HG02763 (cell line): ENCODE measurements at regions not wholly inside any gene's neighbourhood (a gene's known extent, or its start where the extent isn't known, plus 50 kb on each side); places are given as distances from the start of the nearest gene placed in this dataset.
"Not testable (repeated sequence)": the region's sequence is repeated elsewhere in the genome, so short reads cannot be mapped to it uniquely, and the experiment has no call there.

ENCODE experiments used
- ATAC-seq: cut with Tn5 transposase; IDR thresholded peaks from one replicate; pipeline ENCODE4 v1.9.1; 2021; ENCODE audit warnings: mild to moderate bottlenecking, moderate library complexity; ENCODE audit not compliant: unreplicated experiment

DNA sequence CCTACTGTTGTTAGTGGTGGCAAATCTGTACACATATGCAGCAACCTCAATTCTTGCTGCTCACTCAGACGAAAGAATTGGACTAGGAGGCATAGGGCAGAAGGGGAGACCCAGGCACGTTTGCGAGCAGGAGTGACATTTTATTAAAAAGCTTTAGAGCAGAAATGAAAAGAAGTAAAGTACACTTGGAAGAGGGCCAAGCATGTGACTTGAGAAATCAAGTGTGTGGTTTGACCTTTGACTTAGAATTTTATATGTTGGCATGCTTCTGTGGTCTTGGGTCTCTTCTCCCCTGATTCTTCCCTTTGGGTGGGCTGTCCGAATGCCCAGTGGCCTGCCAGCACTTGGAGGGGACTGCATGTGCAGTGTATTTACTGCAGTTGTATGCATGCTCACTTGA is 205.5 kb upstream of the SEMA3D start:
- ATAC-seq = no peak

DNA sequence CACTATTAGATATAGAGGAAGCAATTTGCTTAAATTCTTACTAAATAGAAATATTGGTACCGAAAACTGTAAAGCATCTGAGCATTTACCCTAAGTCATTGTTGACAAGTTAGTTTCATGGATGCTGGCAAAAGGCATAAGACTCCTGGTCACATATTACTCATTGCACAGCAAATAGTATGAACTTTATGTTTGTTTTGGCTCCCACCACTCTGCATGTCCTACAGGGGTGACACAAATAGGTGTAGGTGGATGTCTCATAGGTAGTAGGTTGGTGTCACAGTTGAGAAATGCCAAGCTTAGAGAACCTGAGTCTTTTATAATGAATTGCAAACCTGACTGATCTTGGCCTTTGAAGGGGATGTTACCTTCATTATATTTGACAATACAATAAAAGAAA is 199.6 kb upstream of the SEMA3D start:
- ATAC-seq = no peak

DNA sequence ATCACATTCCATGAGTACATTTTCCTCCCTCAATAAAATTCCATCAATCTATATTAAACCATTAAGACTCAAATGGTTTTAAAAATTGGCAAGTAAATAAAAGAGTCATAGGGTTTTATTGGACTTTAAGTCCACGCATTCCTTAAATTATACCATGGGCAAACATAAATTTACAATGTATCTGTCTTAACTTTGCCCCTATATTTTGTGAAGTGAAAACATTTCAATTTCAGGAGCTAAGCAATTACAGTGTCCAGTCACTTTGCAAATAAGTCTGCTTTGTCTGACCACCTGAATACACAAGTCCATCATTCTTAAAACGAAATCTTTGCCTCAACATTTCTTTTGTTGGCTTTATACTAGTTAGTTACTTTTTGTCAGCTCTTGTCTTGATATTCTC is 197.5 kb upstream of the SEMA3D start:
- no peak for ATAC-seq

DNA sequence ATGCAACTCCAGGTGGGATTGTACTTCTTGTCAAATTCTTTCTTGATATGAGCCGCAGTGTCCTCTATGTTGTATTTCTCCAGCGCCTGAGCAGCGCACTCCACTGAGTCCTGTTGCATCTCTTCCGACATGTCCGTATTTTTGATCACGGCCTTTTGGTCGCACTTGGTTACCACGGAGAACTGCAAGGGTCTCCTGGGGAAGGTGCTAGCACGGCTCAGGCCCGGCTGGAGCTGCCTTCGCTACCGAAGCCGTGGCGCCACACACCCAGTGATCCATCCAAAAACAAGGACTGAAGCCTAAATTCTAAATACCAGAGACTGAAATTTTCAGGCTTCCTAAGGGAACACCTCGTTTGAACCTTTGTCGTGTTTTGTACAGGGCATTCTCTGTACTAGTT is 194.4 kb upstream of the SEMA3D start:
- ATAC-seq = no peak

DNA sequence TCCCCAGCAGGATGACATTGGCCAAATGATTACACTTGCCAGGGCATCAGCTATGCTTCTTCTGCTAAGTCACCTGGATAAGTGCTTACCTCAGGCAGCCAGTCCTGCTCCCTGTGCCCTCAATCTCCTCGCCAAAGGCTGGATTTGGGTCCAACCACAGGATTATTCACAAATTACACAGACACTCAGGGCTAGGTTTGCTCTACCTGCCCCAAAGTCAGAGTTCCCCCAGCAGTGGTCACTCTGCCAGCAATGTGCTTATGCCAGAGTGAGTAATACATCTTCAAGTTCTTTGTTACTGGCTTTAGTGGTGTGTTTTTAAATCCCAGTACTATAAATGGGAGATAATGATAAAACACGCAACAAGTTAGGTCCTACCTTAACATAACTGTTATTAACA is 189.7 kb upstream of the SEMA3D start:
- no peak for ATAC-seq

DNA sequence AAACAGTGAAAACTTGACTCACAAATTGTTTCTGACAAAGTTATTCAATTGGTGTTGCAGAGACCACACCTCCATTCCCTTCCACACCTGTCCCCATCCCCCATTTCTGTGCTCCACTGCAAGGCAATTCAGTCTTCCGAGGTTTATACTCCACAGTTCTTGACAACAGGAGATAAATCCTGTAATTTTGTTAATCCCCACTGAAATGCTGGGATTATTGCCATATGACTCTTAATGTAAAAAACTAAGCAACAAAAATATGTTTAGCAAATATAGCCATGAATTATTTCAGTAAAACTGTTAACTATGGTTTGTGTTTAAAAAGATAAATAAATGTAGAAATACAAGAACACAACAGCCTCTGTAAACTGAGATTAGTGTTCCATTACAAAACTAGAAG is 170.1 kb upstream of the SEMA3D start:
- ATAC-seq = no peak

DNA sequence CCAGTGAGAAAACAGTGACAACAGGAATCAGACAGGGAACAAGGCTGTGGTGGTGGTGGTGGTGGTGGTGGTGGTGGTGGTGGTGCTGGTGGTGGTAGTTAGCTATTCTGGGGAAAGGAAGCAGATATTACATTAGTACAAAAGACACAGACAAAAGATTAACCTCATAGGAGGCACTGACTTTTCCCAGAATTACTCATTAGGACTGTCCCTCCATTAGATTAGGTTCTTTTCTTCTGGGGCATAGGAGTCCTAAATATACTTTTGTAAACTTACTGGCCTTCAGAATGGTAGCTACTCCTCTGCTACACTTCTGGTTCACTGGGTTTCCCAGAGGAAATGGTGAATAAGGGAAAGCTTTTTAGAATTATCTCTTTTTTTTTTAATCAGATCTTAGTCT is 156.6 kb upstream of the SEMA3D start:
- peak; percentile 78 for ATAC-seq

DNA sequence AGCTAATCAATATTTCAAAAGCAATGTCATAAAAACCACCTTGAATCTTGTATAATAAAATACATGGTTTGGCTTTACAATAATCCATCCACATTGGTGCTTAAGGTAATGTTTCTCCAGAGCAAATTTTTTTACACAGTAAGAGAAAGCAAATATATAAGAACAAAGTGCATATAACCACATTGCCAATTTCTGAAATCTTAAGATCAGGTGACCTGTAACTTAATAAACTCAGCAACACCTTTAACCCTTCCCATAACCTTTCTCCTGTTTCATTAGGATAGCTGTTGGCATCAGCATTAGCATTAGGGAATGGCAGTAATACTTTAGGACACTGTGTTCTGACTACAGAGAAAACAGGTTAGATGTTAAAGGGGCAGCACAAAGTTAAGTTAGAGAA is 155.9 kb upstream of the SEMA3D start:
- ATAC-seq = no peak

DNA sequence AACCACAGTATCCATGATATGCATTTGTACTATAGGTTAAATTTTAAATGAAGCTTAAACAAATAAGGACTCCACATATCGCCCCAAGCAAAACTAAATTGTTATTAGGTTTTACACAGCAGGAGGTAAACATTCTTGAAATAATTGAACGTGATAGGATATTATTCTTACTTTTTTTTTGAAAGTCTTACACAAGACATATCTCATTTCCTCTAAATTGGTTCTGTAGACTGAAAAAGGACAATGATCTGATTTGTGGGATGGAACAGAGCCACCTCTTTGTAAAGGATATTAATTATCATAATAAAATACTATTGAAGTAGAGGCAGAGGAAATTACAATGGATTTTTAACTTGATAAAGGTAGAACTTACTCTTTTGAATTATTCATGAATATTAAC is 155.1 kb upstream of the SEMA3D start:
- no peak for ATAC-seq

DNA sequence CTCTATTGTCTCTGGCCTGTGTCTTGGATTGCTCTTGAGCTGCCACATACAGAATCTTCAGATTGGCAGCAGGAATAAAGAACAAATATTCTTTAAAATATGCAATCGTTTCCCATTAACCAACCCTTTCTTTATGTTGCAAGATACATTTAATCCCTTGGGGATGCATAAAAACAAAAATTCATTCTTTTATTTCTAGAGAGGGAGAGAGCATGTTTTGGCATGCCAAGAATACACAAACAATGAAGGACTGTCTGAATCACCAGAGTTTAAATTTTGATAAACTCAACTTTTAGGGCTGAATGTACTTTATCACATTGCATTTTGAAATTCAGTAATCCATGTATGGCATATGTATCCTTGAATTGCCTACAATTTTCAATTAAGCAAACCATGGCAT is 154.3 kb upstream of the SEMA3D start:
- ATAC-seq = no peak

DNA sequence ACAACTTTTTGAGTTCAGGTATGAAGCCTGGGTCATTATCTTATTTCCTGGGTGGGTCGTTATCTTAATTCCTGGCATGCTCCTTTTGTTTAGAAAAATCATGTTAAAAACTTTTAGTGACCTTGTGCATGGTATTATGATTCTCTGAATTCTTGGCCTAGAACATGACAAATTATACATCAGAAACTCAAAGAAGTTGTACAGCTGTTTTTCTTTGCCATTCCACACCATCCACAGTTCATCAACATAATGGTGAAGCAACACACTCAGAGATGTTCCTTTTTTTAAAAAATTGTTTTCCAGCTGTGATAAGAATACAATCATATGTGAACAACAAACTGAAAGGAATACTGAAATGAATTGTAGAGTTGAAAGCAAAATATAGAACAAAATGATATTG is 149.2 kb upstream of the SEMA3D start:
- no peak for ATAC-seq

DNA sequence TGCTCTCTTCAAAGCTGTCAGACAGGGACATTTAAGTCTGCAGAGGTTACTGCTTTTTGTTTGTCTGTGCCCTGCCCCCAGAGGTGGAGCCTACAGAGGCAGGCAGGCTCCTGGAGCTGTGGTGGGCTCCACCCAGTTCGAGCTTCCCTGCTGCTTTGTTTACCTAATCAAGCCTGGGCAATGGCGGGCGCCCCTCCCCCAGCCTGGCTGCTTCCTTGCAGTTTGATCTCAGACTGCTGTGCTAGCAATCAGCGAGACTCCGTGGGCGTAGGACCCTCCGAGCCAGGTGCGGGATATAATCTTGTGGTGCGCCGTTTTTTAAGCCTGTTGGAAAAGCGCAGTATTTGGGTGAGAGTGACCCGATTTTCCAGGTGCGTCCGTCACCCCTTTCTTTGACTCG is 148.3 kb upstream of the SEMA3D start:
- ATAC-seq = not testable (repeated sequence)

DNA sequence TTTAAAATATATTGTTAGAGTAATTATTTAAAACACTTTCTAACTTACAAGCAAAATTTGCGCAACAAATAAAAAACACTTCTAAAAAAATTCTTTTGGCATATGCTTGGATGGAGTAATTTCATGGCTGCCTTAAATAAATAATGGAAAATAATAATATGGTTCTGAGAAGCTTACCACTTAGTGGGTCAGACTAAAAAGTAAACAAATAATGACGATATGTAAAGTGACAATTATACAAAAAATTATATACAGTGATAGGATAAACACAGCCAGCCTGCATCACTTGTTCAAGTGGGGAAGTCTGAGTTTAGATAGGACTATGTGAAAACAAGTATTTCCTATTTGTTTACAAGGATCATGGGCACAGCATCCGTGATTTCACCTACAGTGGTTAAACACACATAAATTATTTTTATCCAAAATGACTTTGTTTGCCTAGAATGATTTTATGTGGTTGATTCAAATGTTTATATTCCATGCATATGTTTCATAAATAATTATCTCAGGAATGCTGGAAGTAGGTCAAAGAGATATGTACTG is 141.7 kb upstream of the SEMA3D start:
- ATAC-seq = no peak

DNA sequence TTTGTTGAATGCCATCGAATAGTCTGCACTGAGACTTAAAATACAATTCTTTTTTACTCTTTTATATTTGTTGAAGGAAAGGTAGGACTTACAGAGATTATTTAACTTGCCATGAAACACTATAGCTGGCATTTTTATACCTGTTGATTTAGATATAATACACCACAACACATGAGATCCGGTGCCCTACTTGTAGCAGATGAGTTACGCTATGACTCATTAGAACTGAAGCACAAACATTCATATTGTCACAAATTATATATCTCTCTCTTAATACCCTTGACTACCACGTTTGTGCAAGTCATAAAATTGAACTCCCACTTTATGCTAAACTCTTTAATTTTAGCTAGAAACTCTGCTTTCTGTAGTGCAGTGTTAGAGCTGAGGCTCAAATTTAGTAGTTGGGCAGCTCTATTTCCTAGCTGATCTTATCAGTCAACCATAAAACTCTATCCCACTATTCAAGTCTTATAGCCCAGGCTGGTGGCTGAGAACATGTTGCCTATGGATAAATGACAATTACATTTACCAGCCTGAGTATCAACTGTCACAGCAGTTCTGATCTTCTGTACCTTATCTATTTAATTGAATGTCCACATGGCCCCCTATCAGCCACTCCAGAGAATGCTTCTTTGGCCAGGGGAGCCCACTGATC is 137.4 kb upstream of the SEMA3D start:
- no peak for ATAC-seq

DNA sequence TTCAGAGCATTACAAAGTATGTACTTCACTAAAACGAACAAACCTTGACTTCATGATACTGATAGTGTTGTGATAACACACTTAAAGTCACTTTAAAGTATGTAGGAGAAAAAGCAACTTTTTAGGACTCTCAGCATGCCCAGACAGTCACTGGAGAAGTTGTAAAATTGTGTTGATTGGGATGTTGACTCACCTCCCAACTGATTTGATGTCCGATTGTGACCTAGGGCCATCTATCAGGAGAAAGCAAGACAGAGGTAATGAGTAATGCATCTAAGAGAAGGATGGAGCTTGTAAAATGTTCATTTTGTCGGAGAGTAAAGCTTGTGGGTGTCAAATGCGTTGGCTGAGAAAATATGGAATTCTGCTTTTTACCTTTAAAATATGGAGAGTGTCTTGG is 135.4 kb upstream of the SEMA3D start:
- no peak for ATAC-seq

DNA sequence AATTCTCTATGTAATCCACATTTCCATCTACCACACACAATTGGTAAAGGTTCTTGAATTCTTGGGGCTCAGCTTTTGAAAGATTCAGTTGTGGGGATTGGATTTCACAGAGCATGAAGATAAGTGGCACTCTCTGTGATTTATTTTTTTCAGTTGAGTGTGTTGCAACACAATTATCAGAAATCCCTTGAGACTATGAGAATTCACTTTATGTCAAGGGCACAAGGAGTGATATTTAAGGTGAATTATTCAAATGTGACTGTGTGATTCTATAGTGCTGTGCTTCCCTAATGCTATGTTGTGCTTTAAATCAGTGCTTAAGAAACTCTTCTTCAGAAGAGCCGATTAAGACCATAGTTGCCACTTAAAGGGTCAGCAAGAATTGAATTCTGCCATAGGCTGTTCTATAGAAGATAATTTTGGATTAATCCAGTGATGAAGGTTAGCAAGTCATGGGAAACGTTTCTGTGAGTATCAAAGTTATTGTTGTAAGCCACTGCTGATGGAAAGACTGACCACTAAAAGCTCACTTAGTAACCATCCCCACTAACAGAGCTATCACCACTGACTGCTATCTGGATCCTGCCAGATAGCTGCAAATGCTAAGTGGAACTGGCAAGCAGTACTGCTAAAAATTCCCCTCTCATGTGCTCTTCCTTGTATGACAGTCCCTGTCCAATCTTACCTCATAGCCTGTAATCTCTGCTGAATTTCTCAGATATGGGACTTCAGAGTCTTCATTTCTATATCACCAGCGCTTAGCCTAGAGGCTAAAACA is 134.0 kb upstream of the SEMA3D start:
- no peak for ATAC-seq

DNA sequence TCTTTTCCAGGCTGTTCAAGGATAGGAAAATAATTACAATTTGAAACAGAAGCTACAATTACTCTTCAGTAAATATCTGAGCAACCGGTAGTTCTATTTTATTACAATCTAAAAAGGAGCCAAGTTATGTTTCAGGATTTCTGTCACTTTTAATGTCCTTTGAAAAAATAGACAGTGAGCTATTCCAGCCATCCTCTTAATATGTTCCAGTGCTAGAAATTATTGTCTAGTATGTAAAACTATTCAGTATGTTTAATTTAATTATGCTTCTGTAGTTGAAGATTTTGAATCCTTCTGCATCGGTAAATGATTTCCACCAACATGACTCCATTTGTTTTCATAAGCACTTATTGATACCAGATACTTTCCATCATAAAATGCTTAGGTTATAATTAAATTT is 129.6 kb upstream of the SEMA3D start:
- ATAC-seq = no peak

DNA sequence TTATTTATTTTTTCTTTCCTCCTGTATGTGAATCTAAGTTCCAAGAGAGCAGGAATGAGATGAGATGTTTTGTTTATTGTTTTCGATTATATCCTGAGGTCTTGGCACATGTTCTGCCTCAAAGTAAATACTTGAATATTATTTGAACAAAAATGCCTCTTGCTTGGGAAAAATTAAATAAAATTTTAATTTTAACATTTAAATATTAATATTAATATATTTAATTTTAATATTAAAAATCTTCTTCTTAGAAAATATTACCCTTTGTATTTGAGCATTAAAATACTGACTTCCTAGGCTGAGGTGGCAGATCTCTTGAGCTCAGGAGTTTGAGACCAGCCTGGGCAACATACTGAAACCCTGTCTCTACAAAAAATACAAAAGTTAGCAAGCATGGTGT is 123.4 kb upstream of the SEMA3D start:
- ATAC-seq = no peak

DNA sequence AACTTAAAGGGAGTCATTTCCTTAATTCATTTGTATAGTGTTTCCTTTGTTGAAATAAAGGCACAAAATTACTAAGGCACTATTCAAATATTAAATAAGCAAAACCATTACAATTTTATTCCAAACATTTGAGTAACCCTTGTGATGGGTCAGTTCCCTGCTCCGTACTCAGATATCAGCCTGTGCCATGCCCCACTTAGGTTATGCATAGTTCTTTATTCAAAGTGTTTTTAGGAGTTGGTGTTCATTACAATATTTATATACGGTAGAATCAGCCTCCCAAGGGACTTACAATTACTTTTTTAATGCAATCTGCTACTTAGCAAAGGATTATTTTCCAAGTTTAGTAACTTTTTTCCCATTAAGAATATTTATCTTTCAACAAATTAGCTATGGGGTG is 119.3 kb upstream of the SEMA3D start:
- no peak for ATAC-seq

DNA sequence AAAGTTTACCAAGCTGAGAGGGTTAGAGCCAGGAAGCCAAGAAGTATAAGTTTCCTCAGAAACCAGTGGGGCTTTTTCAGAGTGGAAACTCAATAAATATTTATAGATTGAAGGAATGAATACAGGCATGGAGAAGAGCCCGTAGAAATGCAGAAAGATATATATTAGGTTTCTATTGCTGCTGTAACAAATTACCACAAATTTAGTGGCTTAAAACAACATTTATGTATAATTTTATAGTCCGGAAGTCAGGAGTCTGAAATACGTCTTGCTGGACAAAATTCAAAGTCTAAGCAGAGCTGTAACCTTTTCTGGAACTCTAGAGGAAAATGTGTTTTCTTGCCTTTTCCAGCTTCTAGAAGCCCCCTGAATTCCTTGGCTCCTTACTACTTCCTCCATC is 107.3 kb upstream of the SEMA3D start:
- no peak for ATAC-seq

DNA sequence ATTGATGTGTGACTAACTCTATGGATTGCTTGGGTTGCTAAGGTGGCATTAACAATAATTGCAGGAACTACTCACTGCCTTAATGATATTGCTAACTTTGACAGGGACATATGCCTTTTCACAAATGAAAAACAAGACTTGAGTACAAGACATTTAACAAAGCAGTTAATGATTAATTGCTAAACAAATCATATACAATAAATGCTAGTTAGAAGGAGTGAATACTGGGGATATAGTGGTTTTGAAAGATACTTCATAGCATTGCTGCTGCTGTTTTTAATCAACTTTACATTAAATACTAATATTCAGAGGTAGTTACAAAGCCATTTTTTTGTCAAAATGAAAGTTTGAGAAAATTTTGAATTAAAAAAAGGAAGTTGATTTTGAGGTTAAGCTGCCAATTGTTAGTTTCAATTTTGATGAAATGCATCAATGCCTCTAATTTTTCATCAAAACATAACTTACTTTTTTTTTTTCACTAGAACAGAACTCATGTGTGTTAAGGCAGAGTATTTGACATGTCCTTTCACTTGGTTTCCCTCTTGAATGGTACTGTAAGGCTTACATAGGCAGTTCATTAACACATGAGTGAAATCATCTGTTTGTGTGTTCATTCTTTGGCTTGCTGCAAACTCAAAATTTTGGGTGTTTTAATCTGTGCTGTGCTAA is 106.2 kb upstream of the SEMA3D start:
- ATAC-seq = peak; percentile 46

DNA sequence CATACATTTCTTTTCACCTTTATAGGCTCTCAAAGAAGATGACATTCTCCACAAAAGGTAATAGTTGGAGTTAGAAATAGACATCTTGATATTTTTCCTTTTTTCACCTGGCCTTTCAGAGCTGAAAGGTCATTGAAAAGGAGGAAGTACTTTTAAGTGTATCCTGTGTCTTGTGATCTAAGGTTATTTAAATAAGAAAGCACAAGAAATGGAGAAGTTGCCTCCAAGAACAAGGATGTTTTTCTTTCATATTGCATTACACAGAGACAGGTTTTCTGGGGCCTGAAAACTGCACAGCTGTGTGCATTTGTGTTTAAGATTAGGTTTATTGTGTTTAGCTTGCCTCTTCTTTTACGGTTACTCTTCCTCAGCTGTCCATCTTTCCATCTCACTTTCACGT is 103.4 kb upstream of the SEMA3D start:
- no peak for ATAC-seq
